GM19240 (cell line): ENCODE measurements at regions not wholly inside any gene's neighbourhood (a gene's known extent, or its start where the extent isn't known, plus 50 kb on each side); places are given as distances from the start of the nearest gene placed in this dataset.
"Not testable (repeated sequence)": the region's sequence is repeated elsewhere in the genome, so short reads cannot be mapped to it uniquely, and the experiment has no call there.

Source experiments
- DNase-seq: peaks from one replicate; pipeline ENCODE4 v3.0.0; 2011; ENCODE audit warnings: low spot score; ENCODE audit not compliant: insufficient read length

- DNase-seq: no peak
Observed at GRCh38 chr3:193902607-193903511, 233.1 kb upstream of the HES1 start.

GRCh38 chr3:193903512-193903817 lies 232.5 kb upstream of the HES1 start:
- DNase-seq: no peak

- no peak for DNase-seq
Observed at GRCh38 chr3:193903966-193904365, 232.0 kb upstream of the HES1 start.

GRCh38 chr3:193905541-193906396 lies 230.2 kb upstream of the HES1 start:
- no peak for DNase-seq

- DNase-seq: no peak
Observed at GRCh38 chr3:193906849-193907410, 229.0 kb upstream of the HES1 start.

- DNase-seq: no peak
Observed at GRCh38 chr3:193908181-193908744, 227.7 kb upstream of the HES1 start.

- peak; percentile 19 for DNase-seq
Observed at GRCh38 chr3:193909387-193909786, 226.6 kb upstream of the HES1 start.

- no peak for DNase-seq
Observed at GRCh38 chr3:193910310-193910709, 225.6 kb upstream of the HES1 start.

- DNase-seq: no peak
Observed at GRCh38 chr3:193910886-193911738, 224.8 kb upstream of the HES1 start.

GRCh38 chr3:193911784-193912340 lies 224.1 kb upstream of the HES1 start:
- DNase-seq: no peak

- DNase-seq: no peak
Observed at GRCh38 chr3:193912621-193913178, 223.2 kb upstream of the HES1 start.

GRCh38 chr3:193914602-193915001 lies 221.3 kb upstream of the HES1 start:
- no peak for DNase-seq

- no peak for DNase-seq
Observed at GRCh38 chr3:193915099-193915498, 220.8 kb upstream of the HES1 start.

- no peak for DNase-seq
Observed at GRCh38 chr3:193915613-193916012, 220.3 kb upstream of the HES1 start.

GRCh38 chr3:193917158-193917557 lies 218.8 kb upstream of the HES1 start:
- no peak for DNase-seq

GRCh38 chr3:193921465-193921864 lies 214.5 kb upstream of the HES1 start:
- no peak for DNase-seq

GRCh38 chr3:193922034-193922774 lies 213.7 kb upstream of the HES1 start:
- no peak for DNase-seq

GRCh38 chr3:193923958-193924357 lies 212.0 kb upstream of the HES1 start:
- not testable (repeated sequence) for DNase-seq

GRCh38 chr3:193926071-193926470 lies 209.9 kb upstream of the HES1 start:
- DNase-seq: not testable (repeated sequence)
